ENCODE measurements at regions not wholly inside any gene's neighbourhood (a gene's known extent, or its start where the extent isn't known, plus 50 kb on each side); places are given as distances from the start of the nearest gene placed in this dataset.

- Histone ChIP-seq H3K27ac (ENCODE audit: low read depth, low read length) (no peak overlapping the region), H3K36me3 (ENCODE audit: control insufficient read depth in 1 of 2, insufficient read depth in 2 of 2, low read length in 2 of 2) (no peaks in the 10 kb centered on the region), H3K9me2 (ENCODE audit: insufficient read depth) (no peaks in the 10 kb centered on the region), H3K79me2 (ENCODE audit: insufficient read depth, low read length) (no peaks in the 10 kb centered on the region), H3K4me3 (replicated peaks in 1 of 2; ENCODE audit: low read depth in 1 of 2, low read length in 2 of 2) (no peak overlapping the region), H4K20me1 (ENCODE audit: insufficient read depth) (no peaks in the 10 kb centered on the region; the same call in 1 of the 2 replicates), H3K27me3 (ENCODE audit: insufficient read depth, low read length) (no peaks in the 10 kb centered on the region), H3K9me3 (ENCODE audit: control insufficient read depth in 1 of 2, insufficient read depth in 1 of 2, low read depth in 1 of 2, low read length in 2 of 2) (no peaks in the 10 kb centered on the region), H3K9ac (ENCODE audit: low read length) (no peak overlapping the region), H3K4me1 (ENCODE audit: control insufficient read depth in 1 of 2, insufficient read depth in 2 of 2, low read length in 2 of 2) (peaks cover 14 to 22% of the 10 kb centered on the region in 2 experiments), H2AFZ (ENCODE audit: low read depth, low read length, poor library complexity, severe bottlenecking) (no peak overlapping the region), H3K4me2 (ENCODE audit: low read length) (no peak overlapping the region)
- no TSS peak for BruUV-seq (replicated peaks)
- POLR2A ChIA-PET: no interaction called here
- ATAC-seq (no peak), DNase-seq (ENCODE audit: low read depth, low spot score) (no peak)
- TF ChIP-seq CTCF (IDR thresholded peaks at IDR 0.05 in 2 of 3, conservative IDR thresholded peaks at IDR 0.05 in 1 of 3; ENCODE audit: borderline replicate concordance in 1 of 3, insufficient read depth in 1 of 3, low read depth in 2 of 3, low read length in 2 of 3): no peak
- TF ChIP-seq ZNF274 (IDR thresholded peaks at IDR 0.05; ENCODE audit: low read depth, low read length): no peak
- TF ChIP-seq ZFX (IDR thresholded peaks at IDR 0.05): no peak
- TF ChIP-seq CEBPB (IDR thresholded peaks at IDR 0.05; ENCODE audit: low read depth): no peak
- TF ChIP-seq EZH2 (IDR thresholded peaks at IDR 0.05): no peak
- intact Hi-C loops (cut with micrococcal nuclease): no loop called here
- CTCF ChIA-PET: interaction anchor here (0.6 to 1.6 kb wide), 2 partner anchors 346 to 921 kb away, joined by 3 read pairs; no protein-coding TSS in a partner anchor
- RAD21 ChIA-PET (ENCODE audit: low non-redundant PET in 1 of 2, low total read pairs in 2 of 2, uncharacterized antibody in 2 of 2, unreplicated experiment in 2 of 2): no interaction called here
Observed at GRCh38 chr16:72471317-72471924, 299.5 kb upstream of the PMFBP1 start.

- intact Hi-C loops (cut with micrococcal nuclease): no loop called here
- TF ChIP-seq ATF3 (IDR thresholded peaks at IDR 0.05): no peak
- no peak for TF ChIP-seq TCF7L2 (IDR thresholded peaks at IDR 0.05; ENCODE audit: borderline replicate concordance, extremely low read depth, insufficient read depth, insufficient read length)
- no peak for TF ChIP-seq SRF (IDR thresholded peaks at IDR 0.05; ENCODE audit: low read depth)
- TF ChIP-seq ZNF274 (IDR thresholded peaks at IDR 0.05; ENCODE audit: low read depth, low read length): no peak
- TF ChIP-seq CTCF (IDR thresholded peaks at IDR 0.05 in 2 of 3, conservative IDR thresholded peaks at IDR 0.05 in 1 of 3; ENCODE audit: borderline replicate concordance in 1 of 3, insufficient read depth in 1 of 3, low read depth in 2 of 3, low read length in 2 of 3): no peak
- no peak for TF ChIP-seq FOSL1 (IDR thresholded peaks at IDR 0.05; ENCODE audit: low read depth)
- TF ChIP-seq CBX3 (IDR thresholded peaks at IDR 0.05; ENCODE audit: low read depth): no peak
- no peak for TF ChIP-seq POLR2A (IDR thresholded peaks at IDR 0.05; ENCODE audit: borderline replicate concordance, extremely low read depth, insufficient read depth, insufficient read length)
- TF ChIP-seq EZH2 (IDR thresholded peaks at IDR 0.05): no peak
- TF ChIP-seq POLR2AphosphoS5 (IDR thresholded peaks at IDR 0.05; ENCODE audit: low read depth, low read length): no peak
- TF ChIP-seq YY1 (IDR thresholded peaks at IDR 0.05; ENCODE audit: extremely low read depth, insufficient replicate concordance, low read depth, low read length): no peak
- no peak for TF ChIP-seq MAX (IDR thresholded peaks at IDR 0.05)
- no peak for TF ChIP-seq CEBPB (IDR thresholded peaks at IDR 0.05; ENCODE audit: low read depth)
Observed at GRCh38 chr16:72470541-72470940, 298.6 kb upstream of the PMFBP1 start.

More at GRCh38 chr16:72470541-72470940, 298.6 kb upstream of the PMFBP1 start:
- Histone ChIP-seq H3K9ac (ENCODE audit: low read length) (no peak overlapping the region), H3K79me2 (ENCODE audit: insufficient read depth, low read length) (no peaks in the 10 kb centered on the region), H3K4me1 (ENCODE audit: control insufficient read depth in 1 of 2, insufficient read depth in 2 of 2, low read length in 2 of 2) (peaks cover 14 to 18% of the 10 kb centered on the region in 2 experiments), H3K4me3 (replicated peaks in 1 of 2; ENCODE audit: low read depth in 1 of 2, low read length in 2 of 2) (no peak overlapping the region), H2AFZ (ENCODE audit: low read depth, low read length, poor library complexity, severe bottlenecking) (no peak overlapping the region), H3K27me3 (ENCODE audit: insufficient read depth, low read length) (no peaks in the 10 kb centered on the region), H3K27ac (ENCODE audit: low read depth, low read length) (no peak overlapping the region), H3K9me2 (ENCODE audit: insufficient read depth) (no peaks in the 10 kb centered on the region), H3K36me3 (ENCODE audit: control insufficient read depth in 1 of 2, insufficient read depth in 2 of 2, low read length in 2 of 2) (no peaks in the 10 kb centered on the region), H3K4me2 (ENCODE audit: low read length) (no peak overlapping the region), H3K9me3 (ENCODE audit: control insufficient read depth in 1 of 2, insufficient read depth in 1 of 2, low read depth in 1 of 2, low read length in 2 of 2) (no peaks in the 10 kb centered on the region), H4K20me1 (ENCODE audit: insufficient read depth) (no peaks in the 10 kb centered on the region; the same call in 1 of the 2 replicates)
- ChIA-PET RAD21 (ENCODE audit: low non-redundant PET in 1 of 2, low total read pairs in 2 of 2, uncharacterized antibody in 2 of 2, unreplicated experiment in 2 of 2) (no interaction called here), CTCF (interaction anchor here (1.6 kb wide), 1 partner anchor 345 kb away, joined by 3 read pairs; no protein-coding TSS in a partner anchor), POLR2A (no interaction called here)
- no TSS peak for BruUV-seq (replicated peaks)
- ATAC-seq: no peak
- no peak for DNase-seq (ENCODE audit: low read depth, low spot score)

All from HCT116 (cell line).